Neural cell (in vitro differentiated cells): ENCODE measurements at regions not wholly inside any gene's neighbourhood (a gene's known extent, or its start where the extent isn't known, plus 50 kb on each side); places are given as distances from the start of the nearest gene placed in this dataset.

Experiments used
- H2AFZ ChIP-seq: fragments of 200-600, 300-800 bp; sonication (generic), shearing (Covaris generic); 2 replicates; pipeline ENCODE4 v1.6.0; 2014; ENCODE audit warnings: low read depth, mild to moderate bottlenecking, antibody characterized with exemption, low read length, moderate library complexity
- H3F3A ChIP-seq: fragments of 200-600 bp; shearing (Covaris generic); 2 replicates; pipeline ENCODE4 v1.6.1; 2016; ENCODE audit warnings: mild to moderate bottlenecking, moderate library complexity, mixed read lengths, antibody characterized with exemption, low read length; ENCODE audit not compliant: insufficient read depth, poor library complexity, severe bottlenecking
- H3K27ac ChIP-seq: fragments of 200-600, 300-800 bp; sonication (generic), shearing (Covaris generic); 2 replicates; pipeline ENCODE4 v1.5.1; 2014; ENCODE audit warnings: mild to moderate bottlenecking, low read length, moderate library complexity
- H3K27me3 ChIP-seq: fragments of 300-800, 200-600 bp; sonication (generic), shearing (Covaris generic); 2 replicates; pipeline ENCODE4 v1.6.0; 2014; ENCODE audit warnings: mild to moderate bottlenecking, low read depth, low read length, moderate library complexity; ENCODE audit not compliant: insufficient read depth
- H3K36me3 ChIP-seq: fragments of 300-800, 200-600 bp; sonication (generic), shearing (Covaris generic); 2 replicates; pipeline ENCODE4 v1.5.1; 2014; ENCODE audit warnings: mild to moderate bottlenecking, antibody characterized with exemption, low read length, moderate library complexity; ENCODE audit not compliant: insufficient read depth
- H3K4me2 ChIP-seq: fragments of 300-800, 200-600 bp; sonication (generic), shearing (Covaris generic); 2 replicates; pipeline ENCODE4 v1.6.0; 2014; ENCODE audit warnings: mild to moderate bottlenecking, low read length
- H3K4me3 ChIP-seq: fragments of 300-800, 200-600 bp; sonication (generic), shearing (Covaris generic); 2 replicates; pipeline ENCODE4 v1.5.1; 2014; ENCODE audit warnings: mild to moderate bottlenecking, low read length, moderate library complexity
- H3K79me2 ChIP-seq: fragments of 200-600 bp; shearing (Covaris generic); replicated peaks from 2 replicates; pipeline ENCODE4 v1.6.0; 2014; ENCODE audit warnings: mild to moderate bottlenecking, low read length, moderate library complexity; ENCODE audit not compliant: insufficient read depth
- H3K9ac ChIP-seq: fragments of 300-800, 200-600 bp; sonication (generic), shearing (Covaris generic); 2 replicates; pipeline ENCODE4 v1.6.1; 2016; ENCODE audit warnings: mild to moderate bottlenecking, low read length, mixed read lengths
- H3K9me2 ChIP-seq: fragments of 200-600 bp; shearing (Covaris generic); 2 replicates; pipeline ENCODE4 v1.6.1; 2016; ENCODE audit warnings: mild to moderate bottlenecking, low read length, mixed read lengths; ENCODE audit not compliant: insufficient read depth
- H3K9me3 ChIP-seq: fragments of 200-600, 300-800 bp; sonication (generic), shearing (Covaris generic); 2 replicates; pipeline ENCODE4 v1.6.1; 2016; ENCODE audit warnings: mild to moderate bottlenecking, mixed run types, low read length, moderate library complexity, mixed read lengths
- H4K20me1 ChIP-seq: fragments of 200-600 bp; shearing (Covaris generic); 2 replicates; pipeline ENCODE4 v1.6.1; 2016; ENCODE audit warnings: mild to moderate bottlenecking, mixed run types; ENCODE audit not compliant: insufficient read depth
- CTCF ChIP-seq: fragments of 450-650 bp; IDR thresholded peaks from 2 replicates; pipeline ENCODE4 v1.5.1; 2014; ENCODE audit warnings: antibody characterized with exemption, mild to moderate bottlenecking, moderate library complexity; ENCODE audit not compliant: poor library complexity, severe bottlenecking
- EP300 ChIP-seq: fragments of 450-650 bp; conservative IDR thresholded peaks from 2 replicates; pipeline ENCODE4 v1.6.1; 2014; ENCODE audit warnings: antibody characterized with exemption, mild to moderate bottlenecking, moderate library complexity; ENCODE audit not compliant: poor library complexity, severe bottlenecking
- EZH2 ChIP-seq: fragments of 200-600, 300-800 bp; shearing (Covaris generic), sonication (generic); IDR thresholded peaks from 2 replicates; pipeline ENCODE4 v1.6.1; 2014; ENCODE audit warnings: antibody characterized with exemption, low read length, borderline replicate concordance, mild to moderate bottlenecking; ENCODE audit not compliant: insufficient read depth, poor library complexity, severe bottlenecking
- MXI1 ChIP-seq: fragments of 450-650 bp; conservative IDR thresholded peaks from 2 replicates; pipeline ENCODE4 v1.6.1; 2014; ENCODE audit warnings: antibody characterized with exemption, mild to moderate bottlenecking; ENCODE audit not compliant: poor library complexity, severe bottlenecking
- POLR2AphosphoS5 ChIP-seq: IDR thresholded peaks from 2 replicates; pipeline ENCODE4 v1.6.1; 2012
- RAD21 ChIP-seq: fragments of 450-650 bp; conservative IDR thresholded peaks from 2 replicates; pipeline ENCODE4 v1.6.1; 2014; ENCODE audit warnings: antibody characterized with exemption, mild to moderate bottlenecking, moderate library complexity
- REST ChIP-seq: IDR thresholded peaks from 2 replicates; pipeline ENCODE4 v1.6.1; 2012; ENCODE audit warnings: borderline replicate concordance
- SMC3 ChIP-seq: fragments of 450-650 bp; conservative IDR thresholded peaks from 2 replicates; pipeline ENCODE4 v1.6.1; 2014; ENCODE audit warnings: antibody characterized with exemption, mild to moderate bottlenecking, moderate library complexity; ENCODE audit not compliant: poor library complexity
- TAF1 ChIP-seq: IDR thresholded peaks from 2 replicates; pipeline ENCODE4 v1.6.1; 2012; ENCODE audit warnings: low read depth

- TF ChIP-seq POLR2AphosphoS5 (no peak), REST (no peak), EP300 (no peak), MXI1 (no peak), TAF1 (no peak), SMC3 (no peak), EZH2 (no peak), RAD21 (no peak), CTCF (no peak)
- Histone ChIP-seq H3F3A (no peaks in the 10 kb centered on the region), H3K27me3 (no peaks in the 10 kb centered on the region), H3K4me3 (no peak overlapping the region), H3K36me3 (no peaks in the 10 kb centered on the region), H3K9ac (no peak overlapping the region), H4K20me1 (no peaks in the 10 kb centered on the region), H3K79me2 (no peaks in the 10 kb centered on the region), H3K9me3 (no peaks in the 10 kb centered on the region), H3K27ac (no peak overlapping the region), H2AFZ (no peak overlapping the region), H3K4me2 (no peak overlapping the region), H3K9me2 (no peaks in the 10 kb centered on the region)
These were observed 265.4 kb upstream of the PRMT6 start for GRCh38 chr1:106791041-106791440.

- TF ChIP-seq MXI1 (no peak), REST (no peak), CTCF (no peak), SMC3 (no peak), TAF1 (no peak), RAD21 (no peak), EP300 (no peak), EZH2 (no peak), POLR2AphosphoS5 (no peak)
- no peak overlapping the region for H2AFZ ChIP-seq
These were observed 262.8 kb upstream of the PRMT6 start for GRCh38 chr1:106793651-106794050.

More at GRCh38 chr1:106793651-106794050, 262.8 kb upstream of the PRMT6 start:
- Histone ChIP-seq H3K4me3 (no peak overlapping the region), H3K27me3 (no peaks in the 10 kb centered on the region), H3K9me2 (no peaks in the 10 kb centered on the region), H3K4me2 (no peak overlapping the region), H3K9ac (no peak overlapping the region), H4K20me1 (no peaks in the 10 kb centered on the region), H3K36me3 (no peaks in the 10 kb centered on the region), H3K9me3 (no peaks in the 10 kb centered on the region), H3K79me2 (no peaks in the 10 kb centered on the region), H3K27ac (no peak overlapping the region), H3F3A (no peaks in the 10 kb centered on the region)
